H9 (cell line): ENCODE measurements at regions not wholly inside any gene's neighbourhood (a gene's known extent, or its start where the extent isn't known, plus 50 kb on each side); places are given as distances from the start of the nearest gene placed in this dataset.

ENCODE experiments used
- DNase-seq: peaks from one replicate; pipeline ENCODE4 v3.0.0-alpha.2; 2017
- H2AFZ ChIP-seq: one replicate; pipeline ENCODE4 v1.6.1; 2013; ENCODE audit warnings: mild to moderate bottlenecking, low read length, control low read depth, moderate library complexity
- H2AK5ac ChIP-seq: 2 replicates; pipeline ENCODE4 v1.6.1; 2013; ENCODE audit warnings: low read length, control low read depth, mixed read lengths; ENCODE audit not compliant: insufficient read length
- H2BK120ac ChIP-seq: one replicate; pipeline ENCODE4 v1.6.1; 2013; ENCODE audit warnings: low read depth, mild to moderate bottlenecking, low read length, control low read depth, inconsistent platforms; ENCODE audit not compliant: poor library complexity, severe bottlenecking
- H2BK12ac ChIP-seq: 2 replicates; pipeline ENCODE4 v1.6.1; 2013; ENCODE audit warnings: low read length, control low read depth, mixed read lengths, low read depth; ENCODE audit not compliant: insufficient read length
- H2BK15ac ChIP-seq: 2 replicates; pipeline ENCODE4 v1.6.1; 2013; ENCODE audit warnings: low read depth, low read length, control low read depth
- H2BK20ac ChIP-seq: one replicate; pipeline ENCODE4 v1.6.1; 2013; ENCODE audit warnings: low read depth, mild to moderate bottlenecking, low read length, control low read depth, inconsistent platforms; ENCODE audit not compliant: poor library complexity, severe bottlenecking
- H2BK5ac ChIP-seq: 2 replicates; pipeline ENCODE4 v1.6.1; 2013; ENCODE audit warnings: low read length, control low read depth, mixed read lengths; ENCODE audit not compliant: insufficient read length
- H3K14ac ChIP-seq: 2 replicates; pipeline ENCODE4 v1.6.1; 2013; ENCODE audit warnings: low read length, control low read depth; ENCODE audit not compliant: insufficient read depth
- H3K18ac ChIP-seq: 2 replicates; pipeline ENCODE4 v1.6.1; 2013; ENCODE audit warnings: low read depth, mild to moderate bottlenecking, mixed read lengths, low read length, control low read depth; ENCODE audit not compliant: insufficient read length
- H3K23ac ChIP-seq: 2 replicates; pipeline ENCODE4 v1.6.1; 2013; ENCODE audit warnings: low read length, control low read depth, mixed read lengths, low read depth; ENCODE audit not compliant: insufficient read length
- H3K23me2 ChIP-seq: 2 replicates; pipeline ENCODE4 v1.6.1; 2013; ENCODE audit warnings: low read depth, mild to moderate bottlenecking, mixed read lengths, low read length, control low read depth; ENCODE audit not compliant: insufficient read length, poor library complexity, severe bottlenecking
- H3K27ac ChIP-seq: 2 replicates; pipeline ENCODE4 v1.5.1; 2013; ENCODE audit warnings: low read length, control low read depth, mixed read lengths, low read depth; ENCODE audit not compliant: insufficient read length
- H3K27me3 ChIP-seq: 2 replicates; pipeline ENCODE4 v1.6.1; 2013; ENCODE audit warnings: low read length, control low read depth, inconsistent platforms; ENCODE audit not compliant: insufficient read depth
- H3K4ac ChIP-seq: 2 replicates; pipeline ENCODE4 v1.6.1; 2013; ENCODE audit warnings: low read depth, mild to moderate bottlenecking, control low read depth, inconsistent platforms, low read length, moderate library complexity
- H3K4me1 ChIP-seq: 2 replicates; pipeline ENCODE4 v1.6.1; 2013; ENCODE audit warnings: low read length, control low read depth, inconsistent platforms; ENCODE audit not compliant: insufficient read depth
- H3K4me2 ChIP-seq: 2 replicates; pipeline ENCODE4 v1.6.1; 2013; ENCODE audit warnings: low read length, control low read depth, mixed read lengths; ENCODE audit not compliant: insufficient read length, insufficient read depth
- H3K56ac ChIP-seq: 2 replicates; pipeline ENCODE4 v1.6.1; 2013; ENCODE audit warnings: low read depth, mild to moderate bottlenecking, mixed read lengths, low read length, control low read depth; ENCODE audit not compliant: insufficient read length
- H3K79me1 ChIP-seq: 2 replicates; pipeline ENCODE4 v1.6.1; 2013; ENCODE audit warnings: low read depth, mild to moderate bottlenecking, moderate library complexity, low read length, control low read depth, inconsistent platforms; ENCODE audit not compliant: insufficient read depth, poor library complexity, severe bottlenecking
- H3K79me2 ChIP-seq: 2 replicates; pipeline ENCODE4 v1.6.1; 2013; ENCODE audit warnings: low read length, control low read depth, inconsistent platforms; ENCODE audit not compliant: insufficient read depth
- H3K9ac ChIP-seq: 2 replicates; pipeline ENCODE4 v1.6.1; 2013; ENCODE audit warnings: low read length, control low read depth, mixed read lengths; ENCODE audit not compliant: insufficient read length; ENCODE audit errors: extremely low read depth
- H3K9me3 ChIP-seq: one replicate; pipeline ENCODE4 v1.6.1; 2013; ENCODE audit warnings: low read depth, low read length, inconsistent platforms; ENCODE audit not compliant: control insufficient read depth
- H3T11ph ChIP-seq: one replicate; pipeline ENCODE4 v1.6.1; 2013; ENCODE audit warnings: mild to moderate bottlenecking, low read length, control low read depth, inconsistent platforms
- H4K20me1 ChIP-seq: one replicate; pipeline ENCODE4 v1.6.1; 2013; ENCODE audit not compliant: control insufficient read depth, insufficient read length, insufficient read depth
- H4K5ac ChIP-seq: 2 replicates; pipeline ENCODE4 v1.6.1; 2013; ENCODE audit warnings: low read depth, mild to moderate bottlenecking, mixed read lengths, low read length, control low read depth; ENCODE audit not compliant: insufficient read length
- H4K8ac ChIP-seq: replicated peaks from 2 replicates; pipeline ENCODE4 v1.6.1; 2013; ENCODE audit warnings: low read length, control low read depth, mixed read lengths, low read depth; ENCODE audit not compliant: insufficient read length
- H4K91ac ChIP-seq: 2 replicates; pipeline ENCODE4 v1.6.1; 2013; ENCODE audit warnings: low read depth, mild to moderate bottlenecking, moderate library complexity, mixed read lengths, low read length, control low read depth; ENCODE audit not compliant: insufficient read length
- H3K27ac Mint-ChIP-seq, 3 experiments: 2 replicates in 2 of 3; 3 replicates in 1 of 3; pipeline ENCODE4 v1.8.0; 2020 to 2021; ENCODE audit warnings: mixed read lengths in 3 of 3, mild to moderate bottlenecking in 1 of 3, moderate library complexity in 1 of 3
- H3K27me3 Mint-ChIP-seq: 2 replicates; pipeline ENCODE4 v1.8.0; 2021; ENCODE audit warnings: low read depth, mild to moderate bottlenecking, moderate library complexity, mixed read lengths
- H3K36me3 Mint-ChIP-seq, 3 experiments: 2 replicates in 2 of 3; 3 replicates in 1 of 3; pipeline ENCODE4 v1.8.0; 2020 to 2021; ENCODE audit warnings: low read depth in 3 of 3, mixed read lengths in 3 of 3; ENCODE audit not compliant: insufficient read depth in 1 of 3
- H3K4me1 Mint-ChIP-seq, 2 experiments: 2 replicates each; pipeline ENCODE4 v1.8.0; 2020; ENCODE audit warnings: mixed read lengths in 2 of 2
- H3K4me3 Mint-ChIP-seq, 2 experiments: 2 replicates in 1 of 2; 3 replicates in 1 of 2; pipeline ENCODE4 v1.8.0; 2020 to 2021; ENCODE audit warnings: mild to moderate bottlenecking in 2 of 2, mixed read lengths in 2 of 2, moderate library complexity in 1 of 2
- H3K9me3 Mint-ChIP-seq, 2 experiments: 2 replicates in 1 of 2; 3 replicates in 1 of 2; pipeline ENCODE4 v1.8.0; 2020; ENCODE audit warnings: mild to moderate bottlenecking in 2 of 2, mixed read lengths in 2 of 2, moderate library complexity in 1 of 2
- TF ChIP-seq, protein P1 (sequence below): fragments of 200-600 bp; sonication (generic); conservative IDR thresholded peaks from 3 replicates; pipeline ENCODE4 v1.8.0; 2021; ENCODE audit warnings: antibody characterized with exemption, mild to moderate bottlenecking

DNA sequence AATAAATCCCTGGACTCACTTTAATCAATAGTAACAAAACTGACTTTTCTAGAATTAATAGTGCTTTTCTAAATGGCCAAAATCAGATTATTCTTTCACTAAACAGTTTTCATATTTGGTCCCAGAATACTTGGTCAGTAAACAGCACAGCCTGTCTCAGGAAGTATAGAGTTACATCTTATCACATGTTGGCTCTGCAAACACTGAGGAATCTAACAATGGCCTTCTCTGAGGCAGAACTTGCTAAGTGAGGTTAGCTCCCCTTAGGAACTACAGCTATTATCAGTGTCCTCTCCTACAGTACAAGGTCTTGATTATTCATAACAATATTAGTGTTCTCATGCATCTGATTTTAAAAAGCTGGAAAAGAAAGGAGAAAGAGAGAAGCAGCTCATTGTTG is 1622.8 kb downstream of the HACE1 start:
- Histone ChIP-seq H2BK5ac (no peak overlapping the region), H4K20me1 (no peaks in the 10 kb centered on the region), H3K79me2 (no peaks in the 10 kb centered on the region), H3K14ac (no peak overlapping the region), H3K4ac (no peak overlapping the region), H3K9ac (no peak overlapping the region), H3K23me2 (no peaks in the 10 kb centered on the region), H3K27ac (no peak overlapping the region), H2AFZ (no peak overlapping the region), H3K79me1 (no peaks in the 10 kb centered on the region), H4K91ac (no peak overlapping the region), H3K27me3 (no peaks in the 10 kb centered on the region), H3K4me1 (no peaks in the 10 kb centered on the region), H3K9me3 (no peaks in the 10 kb centered on the region), H2BK120ac (no peak overlapping the region), H2AK5ac (no peak overlapping the region), H4K5ac (no peak overlapping the region), H4K8ac (no peak overlapping the region), H3K4me2 (no peak overlapping the region), H2BK15ac (no peak overlapping the region), H3K23ac (no peak overlapping the region), H2BK20ac (no peak overlapping the region), H2BK12ac (no peak overlapping the region), H3T11ph (no peak overlapping the region), H3K18ac (no peak overlapping the region), H3K56ac (no peak overlapping the region)
- H3K27me3 Mint-ChIP-seq: no peaks in the 10 kb centered on the region
- H3K27ac Mint-ChIP-seq: no peak overlapping the region
- H3K9me3 Mint-ChIP-seq: peaks cover 3% of the 10 kb centered on the region in 2 experiments; a peak in 4 of 5 replicates
- peaks cover 0 to 4% of the 10 kb centered on the region in 2 experiments; a peak in 2 of 4 replicates for H3K4me1 Mint-ChIP-seq
- DNase-seq: no peak
- no peak overlapping the region for H3K4me3 Mint-ChIP-seq
- H3K36me3 Mint-ChIP-seq: no peaks in the 10 kb centered on the region
- TF ChIP-seq, protein P1, sequence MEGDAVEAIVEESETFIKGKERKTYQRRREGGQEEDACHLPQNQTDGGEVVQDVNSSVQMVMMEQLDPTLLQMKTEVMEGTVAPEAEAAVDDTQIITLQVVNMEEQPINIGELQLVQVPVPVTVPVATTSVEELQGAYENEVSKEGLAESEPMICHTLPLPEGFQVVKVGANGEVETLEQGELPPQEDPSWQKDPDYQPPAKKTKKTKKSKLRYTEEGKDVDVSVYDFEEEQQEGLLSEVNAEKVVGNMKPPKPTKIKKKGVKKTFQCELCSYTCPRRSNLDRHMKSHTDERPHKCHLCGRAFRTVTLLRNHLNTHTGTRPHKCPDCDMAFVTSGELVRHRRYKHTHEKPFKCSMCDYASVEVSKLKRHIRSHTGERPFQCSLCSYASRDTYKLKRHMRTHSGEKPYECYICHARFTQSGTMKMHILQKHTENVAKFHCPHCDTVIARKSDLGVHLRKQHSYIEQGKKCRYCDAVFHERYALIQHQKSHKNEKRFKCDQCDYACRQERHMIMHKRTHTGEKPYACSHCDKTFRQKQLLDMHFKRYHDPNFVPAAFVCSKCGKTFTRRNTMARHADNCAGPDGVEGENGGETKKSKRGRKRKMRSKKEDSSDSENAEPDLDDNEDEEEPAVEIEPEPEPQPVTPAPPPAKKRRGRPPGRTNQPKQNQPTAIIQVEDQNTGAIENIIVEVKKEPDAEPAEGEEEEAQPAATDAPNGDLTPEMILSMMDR: no peak
